ENCODE measurements at regions not wholly inside any gene's neighbourhood (a gene's known extent, or its start where the extent isn't known, plus 50 kb on each side); places are given as distances from the start of the nearest gene placed in this dataset.
"Not testable (repeated sequence)": the region's sequence is repeated elsewhere in the genome, so short reads cannot be mapped to it uniquely, and the experiment has no call there.

DNA sequence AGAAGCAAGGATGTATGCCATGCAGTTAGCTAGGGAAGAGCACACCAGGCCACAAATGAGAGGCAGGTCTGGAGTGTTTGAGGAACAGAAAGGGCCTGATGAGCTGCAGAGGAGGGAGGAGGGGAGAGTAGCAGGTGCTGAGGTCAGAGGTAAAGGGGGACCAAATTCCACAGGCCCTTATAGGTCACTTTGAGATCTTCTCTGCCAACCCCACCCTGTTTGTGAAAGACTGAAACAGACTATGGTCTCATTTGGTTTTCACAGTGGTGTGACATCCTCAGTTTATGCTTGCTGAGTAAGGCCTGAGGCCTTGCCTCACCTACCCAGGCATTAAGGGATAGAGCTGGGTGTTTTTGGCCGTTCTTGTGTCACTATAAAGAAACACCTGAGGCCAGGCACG lies 187.7 kb upstream of the MYLIP start:
- ATAC-seq: no peak
- no peak for DNase-seq
- intact Hi-C loops (cut with micrococcal nuclease): no loop called here

DNA sequence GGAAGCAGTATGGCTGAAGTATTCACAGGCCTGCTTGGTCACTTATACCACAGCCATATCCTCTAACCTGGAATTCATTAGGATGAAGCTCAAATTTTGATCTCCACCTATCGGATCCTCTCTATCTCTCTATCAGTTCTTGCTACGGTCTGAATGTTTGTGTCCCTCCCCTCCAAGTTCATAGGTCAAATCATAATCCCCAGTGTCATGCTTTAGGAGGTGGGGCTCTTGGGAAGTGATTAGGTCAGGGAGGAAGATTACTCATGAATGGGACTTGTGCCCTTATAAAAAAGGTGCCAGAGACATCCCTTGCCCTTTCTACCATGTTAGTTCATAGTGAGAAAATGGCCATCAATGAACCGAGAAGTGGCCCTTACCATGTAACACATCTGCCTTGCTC lies 190.8 kb upstream of the MYLIP start:
- DNase-seq: no peak
- ATAC-seq: no peak
- intact Hi-C loops (cut with micrococcal nuclease): no loop called here

DNA sequence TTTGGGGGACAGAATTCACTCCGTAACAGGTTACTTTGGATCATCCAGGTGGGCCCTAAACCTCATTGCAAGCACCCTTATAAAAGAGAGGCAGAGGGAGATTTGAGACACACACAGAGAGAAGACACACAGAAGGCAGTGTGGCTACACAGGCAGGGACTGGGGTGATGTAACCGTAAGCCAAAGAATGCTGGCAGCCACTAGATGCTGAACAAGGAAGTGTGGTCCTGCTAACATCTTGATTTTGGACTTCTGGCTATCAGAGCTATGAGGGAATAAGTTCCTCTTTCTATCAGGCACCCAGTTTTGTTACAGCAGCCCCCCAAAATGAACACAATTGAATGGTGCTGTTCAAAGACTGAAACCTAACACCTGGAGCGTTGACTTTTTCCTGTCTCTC lies 191.3 kb upstream of the MYLIP start:
- DNase-seq (no peak), ATAC-seq (no peak)
- intact Hi-C loops (cut with micrococcal nuclease): no loop called here

DNA sequence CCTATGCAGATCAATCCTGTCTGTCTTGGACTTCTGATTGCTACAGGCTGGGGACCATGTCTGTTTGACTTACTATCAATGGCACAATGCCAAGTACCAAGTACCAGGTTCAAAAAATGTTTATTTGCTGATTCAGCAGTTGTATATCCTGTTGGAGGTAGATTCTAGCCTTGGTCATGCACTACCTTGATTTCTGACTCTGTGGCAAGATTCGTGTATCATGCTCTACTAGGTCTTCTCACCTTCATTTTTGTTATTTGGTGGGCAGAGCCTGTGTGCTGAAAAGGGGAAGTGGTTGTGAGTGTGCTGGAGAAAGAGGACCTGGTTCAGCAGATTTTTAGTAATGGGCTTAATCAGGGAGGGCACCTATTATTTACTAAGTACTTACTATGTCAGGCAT lies 192.4 kb upstream of the MYLIP start:
- intact Hi-C loops (cut with micrococcal nuclease): no loop called here
- DNase-seq (no peak), ATAC-seq (no peak)

DNA sequence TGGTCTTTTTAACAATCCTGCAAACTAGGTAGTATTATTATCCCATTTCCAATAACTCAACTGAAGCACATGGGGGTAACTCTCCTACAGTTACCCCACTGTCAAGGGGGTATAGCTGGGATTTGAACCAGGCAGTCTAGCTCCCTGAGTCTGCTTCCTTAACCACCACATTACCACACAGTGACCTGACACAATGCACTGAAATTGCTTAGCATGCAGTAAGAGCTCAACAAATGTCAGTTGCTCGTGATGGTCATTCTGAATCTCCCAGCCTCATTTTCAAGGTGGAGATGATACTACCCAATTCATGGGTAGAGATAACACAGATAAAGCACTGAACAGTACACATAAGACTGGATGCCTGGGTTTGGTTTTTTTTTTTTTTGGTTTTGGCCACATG lies 193.2 kb upstream of the MYLIP start:
- no peak for ATAC-seq
- DNase-seq: no peak
- intact Hi-C loops (cut with micrococcal nuclease): no loop called here

DNA sequence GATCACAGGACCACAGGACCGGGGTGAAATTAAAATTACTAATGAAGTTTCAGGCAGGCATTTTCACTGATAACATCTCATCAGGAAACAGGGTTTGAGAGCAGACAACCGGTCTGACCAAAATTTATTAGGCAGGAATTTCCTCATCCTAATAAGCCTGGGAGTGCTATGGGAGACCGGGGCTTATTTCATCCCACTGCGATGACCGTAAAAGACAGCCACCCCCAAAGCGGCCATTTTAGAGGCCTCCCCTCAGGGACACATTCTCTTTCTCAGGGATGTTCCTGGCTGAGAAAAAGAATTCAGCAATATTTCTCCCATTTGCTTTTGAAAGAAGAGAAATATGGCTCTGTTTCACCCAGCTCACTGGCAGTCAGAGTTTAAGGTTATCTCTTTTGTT lies 197.2 kb upstream of the MYLIP start:
- DNase-seq; ATAC-seq; intact Hi-C loops (cut with micrococcal nuclease): not testable (repeated sequence)

DNA sequence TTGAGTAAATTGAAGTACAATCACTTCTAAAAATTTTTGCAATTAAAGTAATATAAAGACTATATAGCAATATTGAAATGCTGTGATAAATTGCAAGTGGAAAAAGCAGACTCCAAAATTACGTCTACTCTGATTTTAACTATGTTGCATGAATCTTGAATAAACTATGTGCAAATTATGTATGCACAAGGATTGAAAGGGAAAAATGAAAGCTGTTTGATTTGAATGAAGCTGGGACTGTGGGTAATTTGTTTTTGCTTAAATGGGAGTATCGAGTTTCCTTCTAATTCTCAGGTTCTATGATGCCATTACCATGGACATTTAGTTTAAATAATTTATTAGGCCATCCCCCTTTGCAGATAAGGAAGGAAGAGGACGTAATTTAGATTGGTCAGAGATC lies 198.7 kb upstream of the MYLIP start:
- ATAC-seq (no peak), DNase-seq (no peak)
- intact Hi-C loops (cut with micrococcal nuclease): no loop called here

DNA sequence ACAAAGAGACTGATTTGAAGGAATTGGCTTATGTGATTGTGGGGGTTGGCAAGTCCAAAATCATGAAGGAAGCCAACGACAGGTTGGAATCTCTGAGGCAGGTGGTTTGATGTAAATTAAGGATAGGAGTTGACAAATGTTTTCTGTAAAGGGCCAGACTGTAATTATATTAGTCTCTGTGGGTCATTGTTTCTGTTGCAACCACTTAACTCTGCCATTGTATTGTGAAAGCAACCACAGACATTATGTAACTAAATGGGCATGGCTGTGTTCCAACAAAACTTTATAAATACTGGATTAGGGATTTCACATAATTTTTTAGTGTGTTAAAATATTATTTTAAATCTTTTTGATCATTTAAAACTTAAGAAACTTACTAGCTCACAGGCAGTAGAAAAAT lies 199.2 kb upstream of the MYLIP start:
- no peak for ATAC-seq
- DNase-seq: no peak
- intact Hi-C loops (cut with micrococcal nuclease): no loop called here

DNA sequence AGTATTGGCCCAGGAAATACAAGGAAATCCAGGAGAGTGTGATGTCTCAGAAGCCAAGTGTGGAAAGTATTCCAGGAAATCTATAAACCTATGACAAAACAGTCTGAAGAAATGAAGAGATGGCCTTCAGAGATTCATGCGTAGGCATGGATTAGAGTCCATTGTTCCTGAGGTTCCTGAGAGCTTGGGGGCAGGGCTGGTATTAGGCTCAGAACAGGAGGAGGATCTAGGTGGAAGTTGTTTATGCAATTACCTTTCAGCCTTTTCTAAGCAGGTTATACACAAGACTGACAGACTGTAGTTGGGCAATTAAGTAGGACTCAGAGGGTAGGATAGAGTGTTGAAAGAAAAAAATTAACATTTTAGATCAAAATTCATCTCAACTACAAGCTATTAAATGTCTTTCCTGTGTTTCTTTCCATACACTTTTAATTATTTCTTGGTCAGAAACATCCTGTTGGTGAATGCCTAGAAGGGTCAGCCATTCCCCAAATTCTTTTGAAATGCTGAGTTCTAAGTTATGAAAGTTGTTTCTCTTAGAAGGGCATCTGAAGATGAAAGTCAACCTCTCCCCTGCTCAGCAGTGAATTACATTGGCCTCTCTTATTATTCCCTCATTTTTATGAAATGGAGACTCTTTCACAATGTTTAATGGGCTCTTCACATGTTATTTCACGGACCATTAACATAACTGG lies 201.2 kb upstream of the MYLIP start:
- DNase-seq: no peak
- intact Hi-C loops (cut with micrococcal nuclease): no loop called here
- ATAC-seq: no peak

DNA sequence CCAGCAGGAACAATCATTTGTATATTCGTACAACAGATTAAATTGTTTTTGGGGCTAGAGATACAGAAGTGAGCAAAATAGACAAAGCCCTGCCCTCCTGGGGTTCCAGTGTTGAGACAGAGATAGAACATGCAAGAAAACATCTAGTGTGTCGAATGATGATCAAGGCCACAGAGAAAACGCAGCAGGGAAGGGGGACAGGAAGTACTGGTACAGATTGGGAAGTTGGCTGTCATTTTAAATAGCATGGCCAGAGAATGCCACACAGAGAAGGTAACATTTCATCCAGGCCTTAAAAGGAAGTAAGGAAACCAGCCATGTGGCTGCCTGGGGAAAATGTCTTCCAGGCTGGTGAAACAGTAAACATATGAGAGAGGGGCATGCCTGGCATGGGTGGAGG lies 202.6 kb upstream of the MYLIP start:
- ATAC-seq (no peak), DNase-seq (no peak)
- intact Hi-C loops (cut with micrococcal nuclease): no loop called here

DNA sequence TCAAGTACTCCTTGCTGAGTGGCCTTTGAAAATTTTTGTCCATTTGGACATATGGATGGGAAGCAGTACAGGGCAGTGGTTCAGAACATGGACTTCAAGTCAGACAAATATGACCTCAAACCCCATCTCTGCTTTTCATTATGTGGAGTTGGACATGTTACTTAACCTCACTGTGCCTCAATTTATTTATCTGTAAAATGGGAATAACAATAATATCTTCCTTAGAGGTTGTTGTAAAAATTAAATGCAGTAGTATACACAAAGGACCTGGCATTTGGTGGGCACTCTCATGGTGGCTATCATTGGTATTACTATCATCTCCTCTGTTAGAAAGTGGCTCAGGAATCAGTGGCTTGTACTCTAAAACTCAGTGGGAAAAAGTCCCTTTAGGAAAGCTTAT lies 204.0 kb upstream of the MYLIP start:
- intact Hi-C loops (cut with micrococcal nuclease): no loop called here
- ATAC-seq: no peak

DNA sequence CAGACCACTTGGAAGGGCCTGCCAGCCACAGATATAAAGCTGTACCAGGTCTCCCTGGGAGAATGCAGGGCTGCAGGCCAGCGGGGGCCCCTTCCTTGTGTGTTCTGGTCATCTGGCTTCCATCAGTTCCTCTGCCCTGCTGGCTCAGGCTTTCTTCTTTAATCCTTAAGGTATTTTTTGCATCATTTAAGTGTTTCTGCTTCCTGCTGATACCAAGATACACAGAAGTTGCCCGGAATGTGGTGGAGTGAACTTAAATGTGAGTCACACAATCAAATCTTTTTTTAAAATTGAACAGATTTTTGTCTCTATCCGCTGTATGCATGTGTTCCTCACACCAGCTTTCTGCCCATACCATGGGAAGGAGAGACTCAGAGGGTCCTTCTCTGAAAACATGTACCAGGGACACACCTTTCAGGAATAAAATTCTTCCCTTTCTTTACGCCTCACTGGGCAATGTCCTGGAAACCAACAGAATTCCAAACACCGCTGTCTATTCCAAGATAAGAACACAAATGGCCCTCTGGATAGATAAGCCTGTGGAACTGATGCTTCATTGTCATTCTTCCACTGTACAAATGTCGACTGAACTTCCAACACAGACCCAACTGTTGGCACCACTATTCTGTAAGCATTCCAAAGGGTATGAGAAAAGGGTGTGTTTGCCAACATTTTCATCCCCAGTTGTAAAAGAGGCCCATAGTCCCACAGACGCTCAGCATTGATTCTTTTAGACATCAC lies 206.2 kb upstream of the MYLIP start:
- intact Hi-C loops (cut with micrococcal nuclease): no loop called here
- DNase-seq (no peak), ATAC-seq (no peak)

More for the DNA sequence above, 204.0 kb upstream of the MYLIP start:
- DNase-seq: no peak

DNA sequence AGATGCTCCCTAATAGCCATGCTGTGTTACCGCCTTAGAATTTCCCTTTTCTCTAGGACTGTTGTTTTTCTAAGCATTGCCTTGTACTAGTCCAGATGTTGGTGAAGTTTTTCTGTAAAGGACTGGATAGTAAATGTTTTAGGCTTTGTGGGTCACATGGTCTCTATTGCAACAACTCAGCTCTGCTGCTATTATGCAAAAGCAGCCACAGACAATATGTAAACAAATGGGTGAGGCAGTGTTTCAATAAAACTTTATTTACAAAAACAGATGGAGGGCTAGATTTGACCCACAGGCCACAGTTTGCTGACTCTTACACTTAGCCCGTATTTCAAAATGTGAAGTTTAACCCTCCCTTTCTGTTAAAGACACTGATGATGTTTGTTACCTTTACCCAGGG lies 207.6 kb upstream of the MYLIP start:
- DNase-seq (no peak), ATAC-seq (no peak)
- intact Hi-C loops (cut with micrococcal nuclease): no loop called here

DNA sequence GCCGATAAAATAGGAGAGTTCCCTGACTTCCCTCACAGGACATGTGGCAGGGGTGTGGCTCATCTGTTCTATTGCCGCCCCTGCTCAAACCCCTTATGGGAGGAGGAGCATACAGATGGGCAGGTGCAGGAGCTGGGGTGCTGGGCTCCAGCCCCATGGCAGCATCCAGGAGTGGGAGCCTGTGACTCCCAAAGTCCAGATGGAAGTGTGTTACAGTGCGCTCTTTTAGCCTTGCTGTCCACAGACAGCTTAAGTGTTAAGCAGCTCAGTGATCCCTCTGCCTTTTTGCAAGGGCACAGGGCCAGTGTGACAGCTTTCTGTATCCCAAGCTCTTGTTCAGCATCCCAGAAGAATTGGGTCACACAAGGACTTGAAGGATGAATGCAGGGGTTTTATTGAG lies 212.3 kb upstream of the MYLIP start:
- DNase-seq: no peak
- no peak for ATAC-seq
- intact Hi-C loops (cut with micrococcal nuclease): no loop called here

DNA sequence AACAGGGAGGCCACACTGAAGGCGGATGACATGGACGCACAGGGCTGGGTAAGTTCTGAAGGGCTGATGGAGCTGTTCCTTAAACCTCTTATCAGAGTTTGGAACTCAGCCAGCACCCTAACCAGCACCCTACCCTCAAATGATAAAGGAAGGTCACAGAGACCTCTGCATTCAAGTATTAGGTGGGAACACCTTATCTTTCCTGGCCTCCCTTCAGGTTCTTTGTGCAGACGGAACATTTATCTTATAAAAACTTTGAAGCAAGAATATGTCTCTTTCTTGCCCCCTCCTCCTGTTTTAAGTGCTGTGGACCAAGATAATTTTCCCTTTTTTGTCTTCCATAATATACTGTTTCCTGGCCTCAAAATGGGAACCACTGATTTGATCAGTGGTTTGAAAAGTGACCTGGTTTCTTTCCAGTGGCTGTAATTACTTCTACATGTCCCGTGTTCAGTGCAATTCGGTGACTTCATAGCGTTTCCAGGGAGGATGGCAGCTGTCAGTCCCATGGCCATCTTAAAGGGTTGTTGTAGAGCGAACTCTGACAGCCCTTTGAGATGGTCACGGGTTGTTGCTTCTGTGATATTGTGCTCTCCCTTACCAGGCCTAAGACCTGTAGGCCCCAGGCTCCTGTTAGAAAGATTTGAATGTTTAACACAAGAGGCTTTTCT lies 213.2 kb upstream of the MYLIP start:
- DNase-seq: no peak
- peak; percentile 52 for ATAC-seq
- intact Hi-C loops (cut with micrococcal nuclease): no loop called here

DNA sequence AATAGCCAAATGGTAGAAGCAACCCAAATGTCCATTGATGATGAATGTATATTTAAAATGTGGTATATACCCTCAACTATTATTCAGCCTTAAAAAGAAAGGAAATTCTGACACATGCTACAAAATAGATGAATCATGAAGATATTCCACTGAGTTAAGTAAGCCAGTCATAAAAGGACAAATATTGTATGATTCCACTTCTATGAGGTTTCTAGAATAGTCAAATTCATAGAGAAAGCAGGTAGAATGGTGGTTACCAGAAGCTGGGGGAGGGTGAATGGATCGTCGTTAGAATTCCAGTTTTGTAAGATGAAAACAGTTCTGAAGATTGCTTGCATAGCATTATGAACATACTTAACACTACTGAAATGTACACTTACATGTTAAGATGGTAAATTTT lies 214.3 kb upstream of the MYLIP start:
- ATAC-seq (no peak), DNase-seq (no peak)
- intact Hi-C loops (cut with micrococcal nuclease): no loop called here

DNA sequence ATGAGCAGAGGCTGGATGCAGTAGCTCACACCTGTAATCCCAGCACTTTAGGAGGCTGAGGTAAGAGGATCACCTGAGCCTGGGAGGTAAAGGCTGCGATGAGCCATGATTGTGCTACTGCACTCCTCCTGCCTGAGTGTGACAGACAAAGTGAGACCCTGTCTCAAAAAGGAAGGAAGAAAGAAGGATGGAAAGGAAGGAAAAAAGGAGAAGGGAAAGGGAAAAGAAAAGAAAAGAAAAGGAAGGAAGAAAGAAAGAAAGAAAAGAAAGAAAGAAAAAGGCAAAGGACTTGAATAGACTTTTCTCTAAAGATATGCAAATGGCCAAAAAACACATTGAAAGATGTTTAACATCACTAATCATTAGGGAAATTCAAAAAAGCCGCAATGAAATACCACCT lies 215.3 kb upstream of the MYLIP start:
- intact Hi-C loops (cut with micrococcal nuclease): no loop called here
- DNase-seq (no peak), ATAC-seq (no peak)

DNA sequence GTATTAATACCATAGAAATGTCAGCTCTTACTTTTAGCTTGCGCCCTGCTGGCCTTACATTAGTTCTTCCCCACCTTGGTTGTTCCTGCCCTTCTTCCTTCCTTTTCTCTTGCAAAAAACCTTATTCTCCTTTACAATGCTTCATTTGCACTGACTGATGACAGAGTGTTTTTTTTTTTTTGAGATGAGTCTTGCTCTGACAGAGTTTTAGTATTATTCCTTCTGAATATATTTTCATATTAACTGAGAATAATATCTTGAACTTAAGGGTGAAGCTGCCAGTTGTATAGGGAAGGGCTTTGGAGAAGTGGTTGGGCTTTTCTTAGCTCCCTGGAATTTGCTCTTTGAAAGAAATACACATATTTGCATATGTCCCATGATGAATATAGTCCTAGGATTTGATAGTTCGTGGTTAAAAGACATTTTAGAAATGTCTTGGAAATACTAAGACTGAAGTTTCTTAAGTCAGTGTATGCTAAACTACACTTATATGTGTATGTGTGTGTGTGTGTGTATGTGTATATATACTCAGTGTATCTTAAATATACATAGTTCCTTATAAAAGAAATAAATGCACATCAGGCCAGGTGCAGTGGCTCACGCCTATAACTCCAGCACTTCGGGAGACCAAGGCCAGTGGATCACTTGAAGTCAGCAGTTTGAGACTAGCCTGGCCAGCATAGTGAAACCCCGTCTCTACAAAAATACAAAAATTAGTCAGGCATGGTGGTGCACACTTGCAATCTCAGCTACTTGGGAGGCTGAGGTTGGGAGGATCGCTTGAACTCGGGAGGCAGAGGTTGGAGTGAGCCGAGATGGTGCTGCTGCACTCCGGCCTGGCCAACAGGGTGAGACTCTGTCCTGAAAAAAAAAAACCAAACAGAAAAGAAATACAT lies 216.1 kb upstream of the MYLIP start:
- DNase-seq: no peak
- ATAC-seq: no peak
- intact Hi-C loops (cut with micrococcal nuclease): no loop called here

DNA sequence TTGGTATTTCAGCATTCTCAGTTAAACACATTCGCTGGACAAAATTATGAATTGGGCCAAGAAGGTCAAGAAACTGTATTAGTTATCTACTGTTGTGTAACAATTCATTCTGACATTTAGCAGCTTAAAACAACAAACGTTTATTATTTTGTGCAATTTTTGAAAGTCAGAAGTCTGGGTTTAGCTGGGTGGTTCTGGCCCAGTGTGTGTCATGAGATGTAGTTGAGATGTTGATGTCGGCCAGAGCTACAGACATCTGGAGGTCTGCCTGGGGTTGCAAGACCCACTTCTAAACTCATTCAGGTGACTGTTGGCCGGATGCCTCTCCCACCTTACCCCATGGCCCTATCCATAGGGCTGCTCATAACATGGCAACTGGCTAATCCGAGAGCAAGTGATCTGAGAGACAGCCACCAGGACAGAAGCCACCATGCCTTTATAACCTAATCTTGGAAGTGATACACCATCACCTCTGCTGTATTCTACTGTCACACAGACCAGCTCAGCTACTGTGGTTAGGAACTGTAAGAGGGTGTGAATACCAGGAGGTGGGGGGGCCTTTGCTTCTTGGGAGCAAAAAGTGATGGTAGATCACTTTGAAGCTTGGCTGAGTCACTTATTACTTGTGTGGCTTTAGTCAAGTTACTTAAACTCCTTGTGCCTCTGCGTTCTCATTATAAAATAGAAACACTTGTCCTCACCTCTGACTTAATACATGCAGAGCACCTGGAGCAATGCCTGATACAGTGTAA lies 217.0 kb upstream of the MYLIP start:
- DNase-seq: no peak
- intact Hi-C loops (cut with micrococcal nuclease): no loop called here
- ATAC-seq: peak; percentile 32

Data from left ventricle myocardium superior (tissue), 1 donor.